K562 (cell line): ENCODE measurements at regions not wholly inside any gene's neighbourhood (a gene's known extent, or its start where the extent isn't known, plus 50 kb on each side); places are given as distances from the start of the nearest gene placed in this dataset.

Experiments
- ATAC-seq: fragments of 200-7000 bp; cut with Tn5 transposase; 3 replicates; pipeline ENCODE4 v1.9.1; 2020; ENCODE audit warnings: moderate library complexity
- BruUV-seq: library from RNA; stranded (reverse); fragments of 400-500 nt; replicated peaks from 2 replicates; lab custom pipeline; 2021; lab: Mats Ljungman, UMichigan
- CTCF ChIA-PET: fragments of 300-600 bp; formaldehyde crosslinking; extraction: SDS; loops from one replicate; lab custom pipeline; 2021; ENCODE audit warnings: low intra/inter-chr PET ratio; lab: Yijun Ruan, JAX
- POLR2A ChIA-PET: fragments of 300-600, 350-650 bp; sonication (Branson Sonifier 250); formaldehyde crosslinking; extraction: SDS; loops from one replicate; lab custom pipeline; 2021; ENCODE audit warnings: antibody characterized with exemption, inconsistent platforms; lab: Yijun Ruan, JAX
- DNase-seq, 4 experiments: peaks; one replicate each; pipeline versions ENCODE4 v3.0.0 to v3.0.0-alpha.2; 2011 to 2018; ENCODE audit warnings: low spot score in 3 of 4, mixed read lengths in 3 of 4; ENCODE audit errors: extremely low read depth in 1 of 4
- FAIRE-seq: peaks from 2 replicates; lab custom pipeline; 2011; peaks lifted over from hg19 to GRCh38; lab: Jason Lieb, UNC
- H2AFZ ChIP-seq: 2 replicates; pipeline ENCODE4 v1.6.0; 2011; ENCODE audit warnings: low read depth, low read length, control low read depth, inconsistent platforms
- H3K27ac ChIP-seq: fragments of 200-600 bp; 3 replicates; pipeline ENCODE4 v1.8.0; 2011; ENCODE audit warnings: low read depth, mild to moderate bottlenecking, control low read depth, inconsistent platforms, low read length, moderate library complexity, mixed read lengths; ENCODE audit errors: extremely low read depth
- H3K27me3 ChIP-seq, 2 experiments: fragments of 300-600 bp in 1 of 2; 2 replicates in 1 of 2; 3 replicates in 1 of 2; pipeline versions ENCODE4 v1.6.0 to v1.8.0; 2011; ENCODE audit warnings: inconsistent platforms in 2 of 2, low read length in 2 of 2, mild to moderate bottlenecking in 1 of 2, mixed read lengths in 1 of 2, moderate library complexity in 1 of 2; ENCODE audit not compliant: control insufficient read depth in 2 of 2, insufficient read depth in 2 of 2
- H3K36me3 ChIP-seq: fragments of 300-600 bp; 3 replicates; pipeline ENCODE4 v1.8.0; 2011; ENCODE audit warnings: mild to moderate bottlenecking, low read length, inconsistent platforms; ENCODE audit not compliant: control insufficient read depth, insufficient read depth
- H3K4me1 ChIP-seq, 2 experiments: fragments of 200-600 bp in 1 of 2; replicated peaks in 1 of 2; 2 replicates in 1 of 2; 3 replicates in 1 of 2; pipeline versions ENCODE4 v1.5.1 to v1.8.0; 2011; ENCODE audit warnings: inconsistent platforms in 2 of 2, low read length in 2 of 2, mild to moderate bottlenecking in 1 of 2, mixed read lengths in 1 of 2, moderate library complexity in 1 of 2; ENCODE audit not compliant: control insufficient read depth in 2 of 2, insufficient read depth in 2 of 2
- H3K4me2 ChIP-seq: 2 replicates; pipeline ENCODE4 v1.6.1; 2011; ENCODE audit warnings: low read length, control low read depth, inconsistent platforms, mixed read lengths; ENCODE audit not compliant: insufficient read depth
- H3K4me3 ChIP-seq: fragments of 200-600 bp; sonication (generic), shearing (Covaris generic); 2 replicates; pipeline ENCODE4 v1.5.1; 2016; ENCODE audit warnings: control low read depth, inconsistent platforms
- H3K79me2 ChIP-seq: fragments of 200-600 bp; 3 replicates; pipeline ENCODE4 v1.8.0; 2011; ENCODE audit warnings: low read length, inconsistent platforms; ENCODE audit not compliant: control insufficient read depth, insufficient read depth
- H3K9ac ChIP-seq, 2 experiments: 2 replicates each; pipeline versions ENCODE4 v1.6.0 to v1.6.1; 2011; ENCODE audit warnings: low read depth in 2 of 2, low read length in 2 of 2, control low read depth in 1 of 2, inconsistent platforms in 1 of 2, mild to moderate bottlenecking in 1 of 2, mixed read lengths in 1 of 2; ENCODE audit not compliant: insufficient read depth in 1 of 2
- H3K9me1 ChIP-seq: one replicate; pipeline ENCODE4 v1.6.0; 2011; ENCODE audit warnings: inconsistent platforms, mild to moderate bottlenecking, low read length, moderate library complexity; ENCODE audit not compliant: control insufficient read depth, insufficient read depth
- H3K9me3 ChIP-seq: replicated peaks from 2 replicates; pipeline ENCODE4 v1.5.1; 2011; ENCODE audit warnings: low read depth, low read length, inconsistent platforms; ENCODE audit not compliant: control insufficient read depth, insufficient read depth
- H4K20me1 ChIP-seq: replicated peaks from 2 replicates; pipeline ENCODE4 v1.6.1; 2011; ENCODE audit warnings: low read length, inconsistent platforms, mixed read lengths; ENCODE audit not compliant: control insufficient read depth, insufficient read depth
- CAMTA2 ChIP-seq: fragments of 250-450 bp; sonication (Bioruptor Pico); conservative IDR thresholded peaks from 2 replicates; pipeline ENCODE4 v1.5.1; 2022
- HMGN3 ChIP-seq: IDR thresholded peaks from 2 replicates; pipeline ENCODE4 v1.6.1; 2011; ENCODE audit warnings: borderline replicate concordance, low read depth, mild to moderate bottlenecking, mixed read lengths, low read length; ENCODE audit not compliant: insufficient read length; ENCODE audit errors: extremely low read depth
- HNRNPH1 ChIP-seq: fragments of 200-400 bp; formaldehyde crosslinking; optimal IDR thresholded peaks from 2 replicates; pipeline ENCODE3; 2017; ENCODE audit warnings: low read depth, mild to moderate bottlenecking, low read length, moderate library complexity
- ILF3 ChIP-seq: fragments of 450-650 bp; IDR thresholded peaks from 2 replicates; pipeline ENCODE4 v1.6.1; 2018; ENCODE audit warnings: antibody characterized with exemption, mild to moderate bottlenecking, moderate library complexity, borderline replicate concordance
- KDM1A ChIP-seq, 2 experiments: fragments of 450-650 bp; IDR thresholded peaks; 2 replicates each; pipeline ENCODE4 v1.6.1; 2016; ENCODE audit warnings: mild to moderate bottlenecking in 2 of 2
- SPI1 ChIP-seq: IDR thresholded peaks from 2 replicates; pipeline ENCODE4 v1.6.1; 2011; ENCODE audit warnings: low read depth, low read length, control low read depth, borderline replicate concordance
- THRAP3 ChIP-seq: fragments of 450-650 bp; IDR thresholded peaks from 2 replicates; pipeline ENCODE4 v1.6.1; 2016; ENCODE audit warnings: mild to moderate bottlenecking, inconsistent platforms, borderline replicate concordance
- TRIM28 ChIP-seq: fragments of 450-650 bp; IDR thresholded peaks from 2 replicates; pipeline ENCODE4 v1.6.1; 2017
- ZBTB1 ChIP-seq: sonication (generic); formaldehyde crosslinking; IDR thresholded peaks from 2 replicates; pipeline ENCODE4 v1.8.1; 2023; ENCODE audit warnings: missing genetic modification reagents, low read depth, mild to moderate bottlenecking, borderline replicate concordance
- ZFPM2 ChIP-seq: fragments of 250-450 bp; sonication (Bioruptor Pico); IDR thresholded peaks from 2 replicates; pipeline ENCODE4 v1.5.1; 2022; ENCODE audit warnings: mild to moderate bottlenecking
- ZNF133 ChIP-seq: fragments of 250-450 bp; sonication (Bioruptor Pico); IDR thresholded peaks from 2 replicates; pipeline ENCODE4 v1.4.0; 2020; ENCODE audit warnings: mild to moderate bottlenecking
- WGBS: fragments of 100-300 bp; shearing (Covaris generic); methylation state at CpG from one replicate; pipeline ENCODE4 v1.1.6; 2016; ENCODE audit warnings: low coverage, mixed read lengths; ENCODE audit not compliant: insufficient coverage; ENCODE audit errors: missing lambda C conversion rate; 5-methylcytosine and 5-hydroxymethylcytosine counted together
- in situ Hi-C: fragments of 300-500 bp; cut with MboI; formaldehyde crosslinking; loops from 4 replicates; pipeline ENCODE4 v1.15.0; 2018; ENCODE audit warnings: inconsistent platforms, mixed read lengths
- intact Hi-C: fragments of 100-400 bp; cut with micrococcal nuclease; formaldehyde crosslinking; loops from 2 replicates; pipeline ENCODE4 v1.14.2; 2022

- BruUV-seq, result no TSS peak
- no peak for TF ChIP-seq ZFPM2
- no peak for TF ChIP-seq ZBTB1 (CRISPR knock-in tag)
- TF ChIP-seq, all 486 proteins: peak for 0
- CTCF ChIA-PET, result no interaction called here
- H3K79me2 ChIP-seq, result no peaks in the 10 kb centered on the region
- no peak for FAIRE-seq
- peaks cover 8 to 32% of the 10 kb centered on the region in 2 experiments for H3K4me1 ChIP-seq
- H2AFZ ChIP-seq, result peak overlapping the region; percentile 69
- H3K9ac ChIP-seq, result no peak overlapping the region
- no peak overlapping the region for H3K4me3 ChIP-seq
- no peak overlapping the region for H3K4me2 ChIP-seq
- H3K27me3 ChIP-seq, result no peaks in the 10 kb centered on the region
- H3K9me1 ChIP-seq, result no peaks in the 10 kb centered on the region
- intact Hi-C loops (no loop called here), in situ Hi-C loops (no loop called here)
- WGBS, result 83% methylated on average over 4 of the region's 4 CpGs
- H3K9me3 ChIP-seq, result no peaks in the 10 kb centered on the region
- no peaks in the 10 kb centered on the region for H4K20me1 ChIP-seq
- ATAC-seq, result no peak
- H3K36me3 ChIP-seq, result no peaks in the 10 kb centered on the region
- no peak for DNase-seq
- POLR2A ChIA-PET, result no interaction called here
- H3K27ac ChIP-seq, result no peak overlapping the region
Measured at GRCh38 chr3:177352424-177352823, 155.1 kb upstream of the TBL1XR1 start.

GRCh38 chr3:177353140-177353539 is 155.9 kb upstream of the TBL1XR1 start:
- no peaks in the 10 kb centered on the region for H4K20me1 ChIP-seq
- 0 out of 2 replicates have a peak, but pooled peaks have one; percentile 16 for TF ChIP-seq SPI1
- no peak for TF ChIP-seq HNRNPH1
- TF ChIP-seq ZNF133 (CRISPR knock-in tag), result no peak
- TF ChIP-seq CAMTA2, result no peak
- TF ChIP-seq THRAP3, result no peak
- TF ChIP-seq ILF3, result no peak
- TF ChIP-seq TRIM28, result no peak
- no peak for TF ChIP-seq HMGN3
- no peak for TF ChIP-seq KDM1A (IDR thresholded peaks at IDR 0.05)
- H3K36me3 ChIP-seq, result no peaks in the 10 kb centered on the region
- no peaks in the 10 kb centered on the region for H3K79me2 ChIP-seq
- POLR2A ChIA-PET, result interaction anchor here (1.2 kb wide), 1 partner anchor 11 kb away, joined by 3 read pairs; no protein-coding TSS in a partner anchor
- no peaks in the 10 kb centered on the region for H3K9me1 ChIP-seq
- intact Hi-C loops (no loop called here), in situ Hi-C loops (no loop called here)
- no peak overlapping the region for H3K27ac ChIP-seq
- ATAC-seq (no peak), DNase-seq (no peak), FAIRE-seq (no peak)
- WGBS, result 87% methylated on average over 8 of the region's 8 CpGs
- H3K4me2 ChIP-seq, result no peak overlapping the region
- no peak overlapping the region for H3K4me3 ChIP-seq
- H3K9ac ChIP-seq, result no peak overlapping the region
- CTCF ChIA-PET, result no interaction called here
- peak overlapping the region; percentile 69; the same call in 1 of the 2 replicates for H2AFZ ChIP-seq
- no peaks in the 10 kb centered on the region for H3K27me3 ChIP-seq
- H3K4me1 ChIP-seq, result peaks cover 8 to 38% of the 10 kb centered on the region in 2 experiments
- no TSS peak for BruUV-seq
- no peaks in the 10 kb centered on the region for H3K9me3 ChIP-seq
